ENCODE measurements at regions not wholly inside any gene's neighbourhood (a gene's known extent, or its start where the extent isn't known, plus 50 kb on each side); places are given as distances from the start of the nearest gene placed in this dataset.
A peak's percentile ranks its signal among the peaks of the same experiment; 100 is the strongest.

- no peak for DNase-seq (ENCODE audit: low read depth)
- no peak overlapping the region for H3K4me3 ChIP-seq (ENCODE audit: low read length)
- TF ChIP-seq, protein P1, sequence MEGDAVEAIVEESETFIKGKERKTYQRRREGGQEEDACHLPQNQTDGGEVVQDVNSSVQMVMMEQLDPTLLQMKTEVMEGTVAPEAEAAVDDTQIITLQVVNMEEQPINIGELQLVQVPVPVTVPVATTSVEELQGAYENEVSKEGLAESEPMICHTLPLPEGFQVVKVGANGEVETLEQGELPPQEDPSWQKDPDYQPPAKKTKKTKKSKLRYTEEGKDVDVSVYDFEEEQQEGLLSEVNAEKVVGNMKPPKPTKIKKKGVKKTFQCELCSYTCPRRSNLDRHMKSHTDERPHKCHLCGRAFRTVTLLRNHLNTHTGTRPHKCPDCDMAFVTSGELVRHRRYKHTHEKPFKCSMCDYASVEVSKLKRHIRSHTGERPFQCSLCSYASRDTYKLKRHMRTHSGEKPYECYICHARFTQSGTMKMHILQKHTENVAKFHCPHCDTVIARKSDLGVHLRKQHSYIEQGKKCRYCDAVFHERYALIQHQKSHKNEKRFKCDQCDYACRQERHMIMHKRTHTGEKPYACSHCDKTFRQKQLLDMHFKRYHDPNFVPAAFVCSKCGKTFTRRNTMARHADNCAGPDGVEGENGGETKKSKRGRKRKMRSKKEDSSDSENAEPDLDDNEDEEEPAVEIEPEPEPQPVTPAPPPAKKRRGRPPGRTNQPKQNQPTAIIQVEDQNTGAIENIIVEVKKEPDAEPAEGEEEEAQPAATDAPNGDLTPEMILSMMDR (conservative IDR thresholded peaks at IDR 0.05; ENCODE audit: low read length): no peak
Measured at GRCh38 chr18:55864281-55864680, 276.3 kb upstream of the TCF4 start.

GRCh38 chr18:55863876-55864275 lies 275.9 kb upstream of the TCF4 start:
- peak; percentile 95 for DNase-seq (ENCODE audit: low read depth)
- TF ChIP-seq, protein P1 (conservative IDR thresholded peaks at IDR 0.05; ENCODE audit: low read length): no peak

GRCh38 chr18:55863391-55863706 lies 275.4 kb upstream of the TCF4 start:
- H3K4me3 ChIP-seq (ENCODE audit: low read length): peak overlapping the region; percentile 54
- DNase-seq (ENCODE audit: low read depth): no peak
- TF ChIP-seq, protein P1 (conservative IDR thresholded peaks at IDR 0.05; ENCODE audit: low read length): no peak

More at GRCh38 chr18:55863876-55864275, 275.9 kb upstream of the TCF4 start:
- H3K4me3 ChIP-seq (ENCODE audit: low read length): peak overlapping the region; percentile 54

DNA sequence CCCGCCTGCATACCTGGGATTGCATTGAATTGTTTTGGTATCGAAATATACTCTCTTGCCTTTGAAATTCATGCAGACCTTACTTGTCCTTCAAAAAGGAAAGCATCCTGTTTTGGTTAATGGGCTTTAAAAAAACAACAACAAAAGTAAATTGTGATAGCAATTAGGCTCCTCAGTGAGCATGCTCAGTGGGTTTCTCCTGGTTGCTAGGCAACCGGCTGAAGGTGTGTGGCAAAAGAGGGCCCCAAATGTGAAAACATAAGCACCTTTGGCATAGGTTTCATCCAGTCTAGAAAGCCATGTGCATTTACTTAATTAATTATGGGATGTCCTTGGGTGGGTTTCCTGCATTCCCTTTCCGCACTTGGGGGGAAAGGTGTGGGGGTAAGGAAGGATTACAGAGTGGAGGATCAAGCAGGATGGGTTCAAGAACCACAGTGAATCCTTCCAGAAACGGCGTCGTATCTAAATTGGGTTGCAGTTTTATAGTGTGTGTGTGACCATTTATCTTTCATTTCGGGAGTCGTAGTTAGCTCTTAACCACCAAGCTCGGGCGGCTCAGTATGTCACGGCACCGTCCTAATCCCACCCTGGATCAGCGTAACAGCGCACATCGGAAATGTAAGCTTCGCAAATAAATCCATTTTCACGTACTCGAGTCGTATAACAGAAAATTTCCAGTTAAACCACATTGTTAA lies 274.9 kb upstream of the TCF4 start:
- peak overlapping the region; percentile 54 for H3K4me3 ChIP-seq (ENCODE audit: low read length)
- TF ChIP-seq, protein P1 (conservative IDR thresholded peaks at IDR 0.05; ENCODE audit: low read length): no peak
- DNase-seq (ENCODE audit: low read depth): no peak

GRCh38 chr18:55861266-55861665 lies 273.3 kb upstream of the TCF4 start:
- TF ChIP-seq, protein P1 (conservative IDR thresholded peaks at IDR 0.05; ENCODE audit: low read length): peak; percentile 87
- peak; percentile 78 for DNase-seq (ENCODE audit: low read depth)
- 0 out of 2 replicates have a peak overlapping the region, but pooled peaks have one; percentile 2 for H3K4me3 ChIP-seq (ENCODE audit: low read length)

DNA sequence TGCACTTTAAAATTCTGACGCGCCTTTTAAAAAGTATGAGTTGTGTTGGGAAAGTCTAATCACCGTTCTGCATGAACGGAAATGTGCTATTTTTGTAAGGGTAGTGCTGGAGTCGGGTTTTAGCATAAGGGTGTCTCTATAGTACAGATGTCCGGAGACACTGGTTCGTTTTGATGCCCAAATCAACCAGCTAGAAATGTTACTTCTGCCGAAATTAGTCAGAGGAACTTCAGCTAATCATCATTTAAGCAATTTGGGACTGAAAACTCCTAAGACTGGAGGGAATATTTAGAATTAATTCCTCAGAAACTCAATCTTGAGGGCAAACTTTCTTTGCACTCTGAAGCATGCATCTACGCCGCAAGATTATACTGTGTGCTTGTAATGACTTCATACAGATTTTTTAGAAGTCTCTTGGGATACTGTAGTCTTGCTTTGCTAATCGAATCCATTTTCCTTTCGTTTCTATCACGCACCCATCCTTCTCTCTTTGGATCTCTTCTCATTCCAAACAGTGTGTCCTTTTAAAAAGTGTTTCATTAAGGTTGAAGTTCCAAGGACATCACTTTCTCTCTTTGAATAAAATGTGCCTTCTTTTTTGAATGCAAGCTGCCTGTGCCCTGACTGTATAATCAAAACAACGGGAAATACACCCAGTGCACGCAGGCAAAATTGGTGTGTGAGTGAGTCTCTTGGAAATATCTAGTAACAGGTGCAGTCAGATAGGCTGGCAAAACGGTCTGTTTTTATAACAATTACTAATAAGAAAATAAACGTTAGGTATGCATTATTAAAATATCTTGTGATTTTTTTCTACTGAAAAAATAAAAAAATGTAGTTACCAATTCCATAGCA lies 270.9 kb upstream of the TCF4 start:
- TF ChIP-seq, protein P1 (conservative IDR thresholded peaks at IDR 0.05; ENCODE audit: low read length): no peak
- peak; percentile 61 for DNase-seq (ENCODE audit: low read depth)
- H3K4me3 ChIP-seq (ENCODE audit: low read length): peak overlapping the region; percentile 54
